Prostate gland (tissue), 2 donors: ENCODE measurements at regions not wholly inside any gene's neighbourhood (a gene's known extent, or its start where the extent isn't known, plus 50 kb on each side); places are given as distances from the start of the nearest gene placed in this dataset.
"Not testable (repeated sequence)": the region's sequence is repeated elsewhere in the genome, so short reads cannot be mapped to it uniquely, and the experiment has no call there.

Source experiments
- DNase-seq: peaks from one replicate; pipeline ENCODE4 v3.0.0-alpha.2; 2019; ENCODE audit warnings: low spot score
- H3K27ac ChIP-seq, 2 donors: fragments of 200-600 bp; sonication (generic); 2 replicates each; pipeline ENCODE4 v1.5.1; 2017 to 2019
- H3K27me3 ChIP-seq: fragments of 200-600 bp; sonication (generic); replicated peaks from 2 replicates; pipeline ENCODE4 v1.5.1; 2019; ENCODE audit not compliant: insufficient read depth
- H3K36me3 ChIP-seq, 2 donors: fragments of 200-600 bp; sonication (generic); 1 replicate in 1 of 2; 2 replicates in 1 of 2; pipeline versions ENCODE4 v1.5.1 to v1.8.1; 2017 to 2019
- H3K4me1 ChIP-seq: fragments of 200-600 bp; sonication (generic); replicated peaks from 2 replicates; pipeline ENCODE4 v1.5.1; 2019
- H3K4me3 ChIP-seq, 2 donors: fragments of 200-600 bp; sonication (generic); 2 replicates each; pipeline ENCODE4 v1.5.1; 2017 to 2019
- H3K9me3 ChIP-seq: fragments of 200-600 bp; sonication (generic); 2 replicates; pipeline ENCODE4 v1.5.1; 2017
- POLR2A ChIP-seq: fragments of 450-650 bp; IDR thresholded peaks from one replicate; pipeline ENCODE4 v1.6.1; 2016; ENCODE audit warnings: antibody characterized with exemption, mild to moderate bottlenecking
- POLR2AphosphoS5 ChIP-seq: sonication (generic); formaldehyde crosslinking; IDR thresholded peaks from one replicate; pipeline ENCODE4 v1.6.1; 2017; ENCODE audit warnings: antibody characterized with exemption
- WGBS: methylation state at CpG from one replicate; pipeline ENCODE4 v1.1.5; 2018; 5-methylcytosine and 5-hydroxymethylcytosine counted together
- intact Hi-C: fragments of 100-400 bp; cut with DNase I; formaldehyde crosslinking; loops from one replicate; pipeline ENCODE4 v1.14.2; 2022
- TF ChIP-seq, protein P1 (sequence below), 4 experiments: fragments of 200-600 bp in 2 of 4; fragments of 450-650 bp in 2 of 4; sonication (generic) in 2 of 4; IDR thresholded peaks; 1 replicate in 3 of 4; 2 replicates in 1 of 4; pipeline ENCODE4 v1.5.1; 2016 to 2019; ENCODE audit warnings: antibody characterized with exemption in 4 of 4, mild to moderate bottlenecking in 2 of 4, moderate library complexity in 2 of 4

DNA sequence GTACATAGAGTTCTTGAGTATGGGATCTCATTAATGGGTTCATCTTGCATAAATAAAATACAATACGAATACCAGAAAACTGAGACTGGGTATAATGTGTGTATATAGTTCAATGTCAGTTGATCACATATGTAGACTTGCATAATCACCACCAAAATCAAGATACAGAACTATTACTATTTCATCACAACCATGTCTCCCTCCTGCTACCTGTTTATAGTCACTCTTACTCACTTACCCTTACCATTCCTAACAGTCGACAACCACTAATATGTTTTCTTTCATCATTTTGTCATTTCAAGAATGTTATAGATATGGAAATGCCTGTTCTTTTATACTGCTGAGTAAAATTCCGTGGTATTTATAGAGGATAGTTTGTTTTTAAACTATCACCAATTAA, 416.1 kb upstream of the CNTNAP2 start:
- intact Hi-C loops, result no loop called here
- Histone ChIP-seq H3K36me3 (no peaks in the 10 kb centered on the region), H3K4me3 (no peak overlapping the region), H3K4me1 (no peaks in the 10 kb centered on the region), H3K27me3 (no peaks in the 10 kb centered on the region), H3K9me3 (no peaks in the 10 kb centered on the region), H3K27ac (no peak overlapping the region)
- TF ChIP-seq POLR2AphosphoS5 (no peak), POLR2A (no peak)
- TF ChIP-seq, protein P1, sequence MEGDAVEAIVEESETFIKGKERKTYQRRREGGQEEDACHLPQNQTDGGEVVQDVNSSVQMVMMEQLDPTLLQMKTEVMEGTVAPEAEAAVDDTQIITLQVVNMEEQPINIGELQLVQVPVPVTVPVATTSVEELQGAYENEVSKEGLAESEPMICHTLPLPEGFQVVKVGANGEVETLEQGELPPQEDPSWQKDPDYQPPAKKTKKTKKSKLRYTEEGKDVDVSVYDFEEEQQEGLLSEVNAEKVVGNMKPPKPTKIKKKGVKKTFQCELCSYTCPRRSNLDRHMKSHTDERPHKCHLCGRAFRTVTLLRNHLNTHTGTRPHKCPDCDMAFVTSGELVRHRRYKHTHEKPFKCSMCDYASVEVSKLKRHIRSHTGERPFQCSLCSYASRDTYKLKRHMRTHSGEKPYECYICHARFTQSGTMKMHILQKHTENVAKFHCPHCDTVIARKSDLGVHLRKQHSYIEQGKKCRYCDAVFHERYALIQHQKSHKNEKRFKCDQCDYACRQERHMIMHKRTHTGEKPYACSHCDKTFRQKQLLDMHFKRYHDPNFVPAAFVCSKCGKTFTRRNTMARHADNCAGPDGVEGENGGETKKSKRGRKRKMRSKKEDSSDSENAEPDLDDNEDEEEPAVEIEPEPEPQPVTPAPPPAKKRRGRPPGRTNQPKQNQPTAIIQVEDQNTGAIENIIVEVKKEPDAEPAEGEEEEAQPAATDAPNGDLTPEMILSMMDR (IDR thresholded peaks at IDR 0.05), result no peak
- no peak for DNase-seq
- 66% methylated on average over 3 of the region's 3 CpGs for WGBS

DNA sequence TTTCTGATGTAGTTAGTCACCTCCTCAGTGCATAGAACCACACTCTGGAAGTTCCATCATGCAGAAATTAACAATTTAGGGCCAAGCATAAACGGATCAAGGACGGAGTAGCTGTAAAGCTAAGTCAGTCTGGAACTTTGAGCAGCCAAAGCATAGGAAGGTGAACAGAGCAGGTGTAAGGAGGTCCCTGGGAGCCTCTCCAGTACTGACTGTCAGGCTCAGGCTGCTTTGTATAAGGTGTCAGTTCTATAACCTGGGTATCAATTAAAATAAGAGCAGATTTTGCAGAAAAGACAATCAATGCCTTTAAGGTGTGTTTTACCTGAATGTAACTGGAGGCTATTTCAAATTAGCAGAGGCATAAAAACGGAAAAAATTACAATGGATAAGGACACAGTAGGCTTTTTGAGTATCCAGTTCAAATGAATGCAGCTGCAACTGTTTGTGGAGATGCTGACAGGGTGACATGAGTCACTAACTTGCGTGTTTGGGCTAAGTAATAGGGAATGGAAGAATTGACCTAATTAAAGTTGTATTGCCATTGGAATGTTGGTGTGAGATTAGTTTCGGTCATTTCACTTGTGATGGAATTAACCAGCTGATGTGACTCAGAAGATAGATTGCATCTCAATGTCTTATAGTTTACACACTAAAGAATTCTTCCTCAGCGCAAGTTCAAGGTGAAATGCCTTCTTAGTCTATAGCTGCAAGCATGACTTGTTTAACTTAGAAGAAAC, 417.9 kb upstream of the CNTNAP2 start:
- H3K36me3 ChIP-seq, result no peaks in the 10 kb centered on the region
- H3K4me3 ChIP-seq, result no peak overlapping the region
- H3K27me3 ChIP-seq, result no peaks in the 10 kb centered on the region
- WGBS, result 83% methylated on average over 6 of the region's 6 CpGs
- TF ChIP-seq POLR2A, result no peak
- TF ChIP-seq POLR2AphosphoS5, result no peak
- TF ChIP-seq, protein P1 (IDR thresholded peaks at IDR 0.05), result no peak
- no peaks in the 10 kb centered on the region for H3K9me3 ChIP-seq
- intact Hi-C loops, result no loop called here
- DNase-seq, result no peak
- H3K4me1 ChIP-seq, result no peaks in the 10 kb centered on the region
- no peak overlapping the region for H3K27ac ChIP-seq

DNA sequence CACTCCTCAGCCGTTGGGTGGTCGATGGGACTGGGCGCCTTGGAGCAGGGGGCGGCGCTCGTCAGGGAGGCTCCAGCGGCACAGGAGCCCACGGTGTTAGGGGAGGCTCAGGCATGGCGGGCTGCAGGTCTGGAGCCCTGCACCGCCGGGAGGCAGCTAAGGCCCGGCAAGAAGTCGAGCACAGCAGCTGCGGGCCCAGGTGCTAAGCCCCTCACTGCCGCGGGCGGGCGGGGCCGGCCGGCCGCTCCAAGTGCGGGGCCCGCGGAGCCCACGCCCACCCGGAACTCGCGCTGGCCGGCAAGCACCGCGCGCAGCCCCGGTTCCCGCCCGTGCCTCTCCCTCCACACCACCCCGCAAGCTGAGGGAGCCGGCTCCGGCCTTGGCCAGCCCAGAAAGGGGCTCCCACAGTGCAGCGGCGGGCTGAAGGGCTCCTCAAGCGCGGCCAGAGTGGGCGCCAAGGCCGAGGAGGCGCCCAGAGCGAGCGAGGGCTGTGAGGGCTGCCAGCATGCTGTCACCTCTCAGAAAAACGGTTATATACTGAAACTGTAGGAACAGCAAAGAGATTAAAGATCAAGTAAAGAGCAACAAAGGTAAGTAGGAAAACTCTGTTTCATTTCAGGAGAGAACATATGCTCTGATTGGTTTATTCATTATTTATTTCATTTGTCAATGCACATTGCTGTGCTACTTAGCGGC, 419.0 kb upstream of the CNTNAP2 start:
- H3K36me3 ChIP-seq, intact Hi-C loops, H3K27ac ChIP-seq, H3K4me3 ChIP-seq, H3K9me3 ChIP-seq, DNase-seq, H3K27me3 ChIP-seq, H3K4me1 ChIP-seq: not testable (repeated sequence)
- WGBS, result 96% methylated on average over 49 of the region's 49 CpGs

DNA sequence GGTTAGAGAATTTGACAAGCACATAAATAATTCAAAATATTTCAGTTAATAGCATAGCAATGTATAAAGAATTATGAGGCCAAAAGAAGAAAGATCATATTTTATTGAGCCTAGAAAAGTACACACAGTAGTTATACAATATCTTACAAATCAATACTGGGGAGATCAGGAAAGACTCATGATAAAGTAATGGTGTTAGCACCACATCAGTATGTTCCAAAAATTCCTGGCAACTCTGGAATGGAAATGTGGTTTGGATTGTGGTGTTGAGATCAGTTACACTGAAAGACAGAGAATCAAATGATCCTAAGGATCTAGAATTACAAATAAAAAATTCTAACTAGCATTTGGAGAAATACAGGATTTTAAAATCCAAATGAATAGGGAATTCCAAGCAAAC, 420.5 kb upstream of the CNTNAP2 start:
- Histone ChIP-seq H3K27ac (no peak overlapping the region), H3K27me3 (no peaks in the 10 kb centered on the region), H3K4me3 (no peak overlapping the region), H3K36me3 (no peaks in the 10 kb centered on the region), H3K9me3 (no peaks in the 10 kb centered on the region), H3K4me1 (no peaks in the 10 kb centered on the region)
- intact Hi-C loops, result no loop called here
- TF ChIP-seq, protein P1 (IDR thresholded peaks at IDR 0.05), result no peak
- TF ChIP-seq POLR2A (no peak), POLR2AphosphoS5 (no peak)
- DNase-seq, result no peak

DNA sequence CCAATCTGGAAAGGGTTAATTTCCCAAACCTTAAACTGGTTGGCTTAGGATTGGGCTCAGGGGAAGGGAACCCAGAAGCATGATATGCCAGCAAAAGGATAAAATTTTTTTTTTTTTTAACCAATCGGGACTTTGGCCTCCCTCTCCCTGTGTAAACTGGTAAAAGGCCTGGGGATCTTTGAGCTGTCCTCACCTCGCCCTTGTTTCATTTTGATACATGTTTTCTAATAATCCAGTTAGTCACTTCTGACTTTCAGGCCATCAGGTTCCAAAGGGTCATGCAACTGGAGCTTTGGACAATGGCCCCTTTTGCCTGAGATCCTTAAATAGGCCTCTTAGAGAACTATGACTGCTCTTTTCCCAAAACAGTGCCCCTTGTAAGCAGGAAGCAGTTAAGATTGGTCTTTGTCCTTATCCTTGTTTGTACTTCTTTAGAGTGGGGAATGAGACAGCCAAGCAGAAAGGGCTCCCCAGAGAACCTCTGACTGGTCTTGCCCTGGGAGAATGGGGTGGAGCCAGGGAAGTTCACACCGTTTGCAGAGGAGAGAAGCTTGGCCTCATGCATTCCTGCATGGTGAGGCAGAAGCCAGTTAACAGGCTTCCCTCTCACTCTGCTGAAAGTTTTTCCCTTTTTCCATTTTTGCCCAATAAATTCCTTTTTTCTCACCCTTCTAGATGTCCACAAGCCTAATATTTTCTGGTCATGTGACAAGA, 424.2 kb upstream of the CNTNAP2 start:
- intact Hi-C loops, result no loop called here
- DNase-seq, result no peak

More for the DNA sequence above, 424.2 kb upstream of the CNTNAP2 start:
- WGBS, result 40% methylated on average over 3 of the region's 3 CpGs
- no peaks in the 10 kb centered on the region for H3K36me3 ChIP-seq
- no peaks in the 10 kb centered on the region for H3K9me3 ChIP-seq
- H3K4me1 ChIP-seq, result no peaks in the 10 kb centered on the region
- no peak overlapping the region for H3K4me3 ChIP-seq
- H3K27me3 ChIP-seq, result no peaks in the 10 kb centered on the region
- no peak overlapping the region for H3K27ac ChIP-seq
- TF ChIP-seq POLR2A (no peak), POLR2AphosphoS5 (no peak)
- TF ChIP-seq, protein P1 (IDR thresholded peaks at IDR 0.05), result no peak
